Natural killer cell (primary cell): ENCODE measurements at regions not wholly inside any gene's neighbourhood (a gene's known extent, or its start where the extent isn't known, plus 50 kb on each side); places are given as distances from the start of the nearest gene placed in this dataset.

ENCODE experiments used
- ATAC-seq, 3 donors: fragments of 150-1000 bp in 2 of 3; fragments of 200-7000 bp in 1 of 3; cut with Tn5 transposase; 1 replicate in 1 of 3; 2 replicates in 2 of 3; pipeline ENCODE4 v1.10.0; 2021; ENCODE audit warnings: mild to moderate bottlenecking in 2 of 3, moderate library complexity in 2 of 3
- DNase-seq, 2 donors: peaks; one replicate each; pipeline versions ENCODE4 v3.0.0 to v3.0.0-alpha.2; 2013 to 2021; ENCODE audit warnings: mixed read lengths in 1 of 2
- H3K27ac ChIP-seq: one replicate; pipeline ENCODE4 v1.5.1; 2013; ENCODE audit warnings: mild to moderate bottlenecking, low read length
- H3K27me3 ChIP-seq: one replicate; pipeline ENCODE4 v1.6.1; 2013; ENCODE audit warnings: low read length; ENCODE audit not compliant: control insufficient read depth, insufficient read depth
- H3K36me3 ChIP-seq: one replicate; pipeline ENCODE4 v1.6.1; 2013; ENCODE audit warnings: low read length; ENCODE audit not compliant: control insufficient read depth, insufficient read depth
- H3K4me1 ChIP-seq: one replicate; pipeline ENCODE4 v1.6.1; 2013; ENCODE audit warnings: low read length; ENCODE audit not compliant: control insufficient read depth, insufficient read depth
- H3K4me3 ChIP-seq: one replicate; pipeline ENCODE4 v1.5.1; 2013; ENCODE audit warnings: low read length
- H3K9me3 ChIP-seq: one replicate; pipeline ENCODE4 v1.6.1; 2013; ENCODE audit warnings: low read length; ENCODE audit not compliant: control insufficient read depth, insufficient read depth
- H3K27ac Mint-ChIP-seq, 2 donors: one replicate each; pipeline ENCODE4 v1.8.0; 2022; ENCODE audit warnings: mild to moderate bottlenecking in 2 of 2, mixed read lengths in 2 of 2, moderate library complexity in 1 of 2
- H3K27me3 Mint-ChIP-seq, 2 donors: one replicate each; pipeline ENCODE4 v1.8.0; 2022; ENCODE audit warnings: low read depth in 2 of 2, mixed read lengths in 2 of 2
- H3K36me3 Mint-ChIP-seq: one replicate; pipeline ENCODE4 v1.8.0; 2022; ENCODE audit warnings: mixed read lengths
- H3K4me1 Mint-ChIP-seq, 2 donors: one replicate each; pipeline ENCODE4 v1.8.0; 2022; ENCODE audit warnings: mixed read lengths in 2 of 2
- H3K4me3 Mint-ChIP-seq: one replicate; pipeline ENCODE4 v1.8.0; 2022; ENCODE audit warnings: mild to moderate bottlenecking, moderate library complexity, mixed read lengths
- H3K9me3 Mint-ChIP-seq, 2 donors: one replicate each; pipeline ENCODE4 v1.8.0; 2022; ENCODE audit warnings: mixed read lengths in 2 of 2
- WGBS: methylation state at CpG from one replicate; pipeline ENCODE4 v1.1.7; 2013; ENCODE audit warnings: missing lambda C conversion rate; ENCODE audit not compliant: insufficient coverage; 5-methylcytosine and 5-hydroxymethylcytosine counted together
- intact Hi-C: fragments of 100-400 bp; cut with micrococcal nuclease; formaldehyde crosslinking; loops from one replicate; pipeline ENCODE4 v1.14.2; 2022
- TF ChIP-seq, protein P1 (sequence below): fragments of 200-600 bp; IDR thresholded peaks from one replicate; pipeline ENCODE4 v1.8.0; 2022; ENCODE audit warnings: antibody characterized with exemption

DNA sequence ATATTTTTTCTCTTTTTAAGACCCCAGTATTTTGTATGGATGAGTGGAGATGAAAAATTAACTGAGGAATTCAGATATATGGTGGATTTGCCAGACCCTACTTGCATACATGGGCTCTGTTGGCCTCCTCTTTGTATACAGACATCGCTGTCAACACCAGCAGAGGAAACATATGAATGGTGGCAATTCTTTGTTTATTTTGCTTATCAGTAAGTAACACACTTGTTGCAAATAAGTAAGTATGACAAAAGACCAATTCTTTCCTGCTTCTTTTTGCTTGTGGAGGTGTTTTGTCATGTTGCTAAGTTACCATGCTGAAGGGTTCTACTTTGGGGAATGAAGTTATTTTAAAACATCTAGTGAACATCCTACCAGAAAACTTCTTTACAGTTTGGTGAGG is 298.2 kb downstream of the KIF4B start:
- Mint-ChIP-seq H3K36me3 (no peaks in the 10 kb centered on the region), H3K4me1 (no peaks in the 10 kb centered on the region), H3K4me3 (no peak overlapping the region), H3K27ac (no peak overlapping the region), H3K27me3 (no peaks in the 10 kb centered on the region), H3K9me3 (peaks cover 3 to 10% of the 10 kb centered on the region in 2 donors)
- Histone ChIP-seq H3K27me3 (no peaks in the 10 kb centered on the region), H3K36me3 (no peaks in the 10 kb centered on the region), H3K4me3 (no peak overlapping the region), H3K9me3 (no peaks in the 10 kb centered on the region), H3K4me1 (no peaks in the 10 kb centered on the region), H3K27ac (no peak overlapping the region)
- intact Hi-C loops = no loop called here
- WGBS = 20% methylated on average over 1 of the region's 1 CpG
- DNase-seq (no peak), ATAC-seq (no peak)
- TF ChIP-seq, protein P1, sequence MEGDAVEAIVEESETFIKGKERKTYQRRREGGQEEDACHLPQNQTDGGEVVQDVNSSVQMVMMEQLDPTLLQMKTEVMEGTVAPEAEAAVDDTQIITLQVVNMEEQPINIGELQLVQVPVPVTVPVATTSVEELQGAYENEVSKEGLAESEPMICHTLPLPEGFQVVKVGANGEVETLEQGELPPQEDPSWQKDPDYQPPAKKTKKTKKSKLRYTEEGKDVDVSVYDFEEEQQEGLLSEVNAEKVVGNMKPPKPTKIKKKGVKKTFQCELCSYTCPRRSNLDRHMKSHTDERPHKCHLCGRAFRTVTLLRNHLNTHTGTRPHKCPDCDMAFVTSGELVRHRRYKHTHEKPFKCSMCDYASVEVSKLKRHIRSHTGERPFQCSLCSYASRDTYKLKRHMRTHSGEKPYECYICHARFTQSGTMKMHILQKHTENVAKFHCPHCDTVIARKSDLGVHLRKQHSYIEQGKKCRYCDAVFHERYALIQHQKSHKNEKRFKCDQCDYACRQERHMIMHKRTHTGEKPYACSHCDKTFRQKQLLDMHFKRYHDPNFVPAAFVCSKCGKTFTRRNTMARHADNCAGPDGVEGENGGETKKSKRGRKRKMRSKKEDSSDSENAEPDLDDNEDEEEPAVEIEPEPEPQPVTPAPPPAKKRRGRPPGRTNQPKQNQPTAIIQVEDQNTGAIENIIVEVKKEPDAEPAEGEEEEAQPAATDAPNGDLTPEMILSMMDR = no peak

DNA sequence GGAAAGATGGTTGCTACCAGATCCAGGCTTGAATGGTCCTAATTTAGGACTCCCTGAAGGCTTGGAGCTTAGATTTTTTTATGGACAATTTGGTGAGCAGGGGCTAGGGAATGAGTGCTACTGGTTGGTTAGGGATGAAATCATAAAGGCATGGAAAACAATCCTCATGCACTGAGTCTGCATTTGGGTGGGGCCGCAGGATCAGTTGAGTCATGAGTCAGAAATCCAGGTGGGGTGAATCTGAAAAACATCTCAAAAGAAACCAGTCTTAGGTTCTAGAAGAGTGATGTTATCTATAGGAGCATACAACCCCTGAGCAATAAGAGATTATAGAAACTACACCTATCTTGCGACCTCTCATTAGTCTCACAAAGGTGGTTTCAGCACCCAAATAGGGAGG is 300.0 kb downstream of the KIF4B start:
- DNase-seq (no peak), ATAC-seq (no peak)
- Histone ChIP-seq H3K9me3 (no peaks in the 10 kb centered on the region), H3K36me3 (no peaks in the 10 kb centered on the region), H3K27ac (no peak overlapping the region), H3K4me3 (no peak overlapping the region), H3K27me3 (no peaks in the 10 kb centered on the region), H3K4me1 (no peaks in the 10 kb centered on the region)
- Mint-ChIP-seq H3K27ac (no peak overlapping the region), H3K4me1 (no peaks in the 10 kb centered on the region), H3K9me3 (peaks cover 4 to 10% of the 10 kb centered on the region in 2 donors), H3K36me3 (no peaks in the 10 kb centered on the region), H3K4me3 (no peak overlapping the region), H3K27me3 (no peaks in the 10 kb centered on the region)
- TF ChIP-seq, protein P1 = no peak
- 88% methylated on average over 1 of the region's 2 CpGs for WGBS
- intact Hi-C loops = no loop called here

DNA sequence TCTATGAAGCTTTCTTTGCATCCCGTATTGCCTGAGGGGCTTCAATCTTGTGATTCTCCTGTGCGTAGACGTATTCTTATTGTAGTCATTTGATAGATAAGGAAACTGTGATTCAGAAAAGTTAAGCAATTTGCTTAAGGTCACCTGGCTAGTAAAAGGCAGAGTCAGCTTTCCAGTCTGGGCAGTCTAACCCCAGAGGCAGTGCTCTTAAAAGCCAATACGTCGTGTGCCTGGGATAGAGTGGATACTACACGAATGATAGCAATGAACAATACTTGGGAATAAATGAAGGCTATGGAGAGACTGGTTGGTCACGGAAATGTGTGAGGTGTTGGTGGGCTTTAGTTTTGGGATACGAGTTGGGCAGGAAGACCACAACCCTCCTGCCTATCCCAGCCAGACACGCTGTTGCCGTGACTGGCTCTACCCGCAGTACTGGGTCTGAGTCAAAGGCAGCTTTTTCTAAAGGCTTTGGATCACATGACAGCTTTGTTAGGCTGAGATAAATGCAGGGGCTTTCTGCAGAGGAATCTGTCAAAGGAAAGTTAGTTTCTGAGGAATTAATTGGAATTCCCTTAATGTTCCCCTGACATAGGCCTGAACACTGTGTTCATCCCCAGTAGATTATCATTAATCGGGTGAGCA is 302.6 kb downstream of the KIF4B start:
- Mint-ChIP-seq H3K9me3 (peaks cover 2 to 5% of the 10 kb centered on the region in 2 donors), H3K27me3 (no peaks in the 10 kb centered on the region), H3K4me3 (no peak overlapping the region), H3K36me3 (no peaks in the 10 kb centered on the region), H3K27ac (no peak overlapping the region), H3K4me1 (no peaks in the 10 kb centered on the region)
- Histone ChIP-seq H3K36me3 (no peaks in the 10 kb centered on the region), H3K4me1 (no peaks in the 10 kb centered on the region), H3K4me3 (no peak overlapping the region), H3K27ac (no peak overlapping the region), H3K9me3 (no peaks in the 10 kb centered on the region), H3K27me3 (no peaks in the 10 kb centered on the region)
- TF ChIP-seq, protein P1 = no peak
- intact Hi-C loops = no loop called here
- WGBS = 86% methylated on average over 11 of the region's 12 CpGs
- no peak for ATAC-seq
- DNase-seq = no peak

DNA sequence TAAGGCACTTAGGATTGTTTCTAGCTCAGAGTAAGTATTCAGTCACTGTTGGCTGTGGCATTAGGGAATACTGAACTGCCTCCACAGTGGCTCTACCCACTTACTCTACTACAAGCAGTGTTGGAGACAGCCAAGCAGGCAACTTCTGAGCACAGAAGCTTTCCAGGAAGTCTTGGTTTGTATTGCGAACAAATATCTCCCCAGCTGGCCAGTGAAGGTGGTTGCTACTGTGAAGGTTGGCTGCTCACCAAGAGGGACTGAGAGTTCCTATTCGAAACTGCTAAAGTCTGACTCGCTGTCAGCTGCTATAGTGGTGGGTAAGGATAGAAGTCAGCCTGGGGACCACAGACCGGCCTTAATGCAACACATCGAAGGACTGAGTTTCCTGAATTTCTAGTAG is 319.1 kb downstream of the KIF4B start:
- Mint-ChIP-seq H3K27ac (no peak overlapping the region), H3K27me3 (no peaks in the 10 kb centered on the region), H3K4me3 (no peak overlapping the region), H3K9me3 (peaks cover 6 to 9% of the 10 kb centered on the region in 2 donors), H3K4me1 (no peaks in the 10 kb centered on the region), H3K36me3 (peaks cover 4% of the 10 kb centered on the region)
- no peaks in the 10 kb centered on the region for H3K27me3 ChIP-seq
- no peaks in the 10 kb centered on the region for H3K9me3 ChIP-seq
- TF ChIP-seq, protein P1 = no peak
- intact Hi-C loops = no loop called here
- DNase-seq = no peak
- WGBS = 82% methylated on average over 5 of the region's 5 CpGs
- H3K4me3 ChIP-seq = no peak overlapping the region
- ATAC-seq = no peak
- no peak overlapping the region for H3K27ac ChIP-seq
- no peaks in the 10 kb centered on the region for H3K4me1 ChIP-seq
- H3K36me3 ChIP-seq = no peaks in the 10 kb centered on the region
